PC-9 (cell line): ENCODE measurements at regions not wholly inside any gene's neighbourhood (a gene's known extent, or its start where the extent isn't known, plus 50 kb on each side); places are given as distances from the start of the nearest gene placed in this dataset.

Experiments
- CTCF ChIP-seq: fragments of 200-600 bp; sonication (generic); conservative IDR thresholded peaks from 2 replicates; pipeline ENCODE4 v1.6.1; 2017; ENCODE audit warnings: mixed run types, antibody characterized with exemption, mild to moderate bottlenecking, moderate library complexity
- EZH2 ChIP-seq: fragments of 200-600 bp; sonication (generic); IDR thresholded peaks from 2 replicates; pipeline ENCODE4 v1.8.0; 2017; ENCODE audit warnings: antibody characterized with exemption, low read depth

GRCh38 chr12:131457331-131458047 lies 253.4 kb upstream of the SFSWAP start:
- TF ChIP-seq EZH2 (no peak), CTCF (no peak)
